ENCODE measurements at regions not wholly inside any gene's neighbourhood (a gene's known extent, or its start where the extent isn't known, plus 50 kb on each side); places are given as distances from the start of the nearest gene placed in this dataset.
"Not testable (repeated sequence)": the region's sequence is repeated elsewhere in the genome, so short reads cannot be mapped to it uniquely, and the experiment has no call there.

DNA sequence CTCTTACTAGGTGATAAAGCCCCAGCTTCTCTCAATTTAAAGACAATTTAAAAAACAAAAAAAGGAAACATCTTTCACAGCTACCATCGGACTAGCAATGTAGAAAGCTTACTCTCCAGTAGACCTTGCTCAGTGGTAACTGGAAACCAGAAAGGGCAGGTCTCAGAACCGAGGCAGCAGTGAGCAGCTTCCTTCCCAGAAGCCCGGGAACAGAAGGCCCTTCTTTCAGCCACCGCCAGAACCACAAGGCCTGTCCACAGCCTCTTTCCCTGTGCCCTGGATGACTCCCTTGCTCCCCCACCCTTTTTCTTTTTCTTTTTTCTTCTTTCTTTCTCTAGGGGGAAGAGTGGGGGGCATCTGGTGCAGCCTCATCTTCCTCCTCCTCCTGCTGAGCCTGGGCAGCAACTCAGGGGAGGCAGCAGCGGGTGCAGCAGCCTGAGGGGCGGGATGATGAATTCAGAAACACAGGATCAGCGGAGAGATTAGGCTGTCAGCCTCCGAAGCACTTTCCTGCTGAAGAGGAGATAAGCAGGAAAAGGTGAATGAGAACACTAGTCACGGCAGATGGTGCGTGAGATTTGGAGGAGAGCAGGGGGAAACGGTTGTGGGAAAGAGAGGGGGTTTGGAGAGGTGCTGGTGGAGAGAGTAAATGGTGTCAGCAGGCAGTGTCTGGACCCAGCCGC, 158.5 kb downstream of the ID4 start:
- DNase-seq (ENCODE audit: insufficient read length, low spot score) (no peak), FAIRE-seq (no peak)
- no peak for TF ChIP-seq POLR2A (IDR thresholded peaks at IDR 0.05; ENCODE audit: low read depth, low read length)

DNA sequence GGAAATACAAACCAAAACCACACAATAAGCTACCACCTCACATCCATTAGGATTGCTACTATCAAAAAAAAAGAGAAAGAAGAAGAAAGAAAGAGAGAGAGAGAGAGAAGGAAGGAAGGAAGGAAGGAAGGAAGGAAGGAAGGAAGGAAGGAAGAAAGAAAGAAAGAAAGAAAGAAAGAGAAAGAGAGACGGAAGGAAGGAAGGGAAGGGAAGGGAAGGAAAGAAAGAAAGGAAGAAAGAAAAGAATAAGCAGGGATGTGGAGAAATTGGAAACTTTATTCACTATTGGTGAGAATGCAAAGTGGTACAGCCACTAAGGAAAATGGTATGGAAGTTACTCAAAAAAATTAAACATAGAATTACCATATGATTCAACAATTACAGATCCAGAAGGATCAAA, 159.9 kb downstream of the ID4 start:
- no peak for FAIRE-seq
- TF ChIP-seq POLR2A (IDR thresholded peaks at IDR 0.05; ENCODE audit: low read depth, low read length): no peak
- no peak for DNase-seq (ENCODE audit: insufficient read length, low spot score)

DNA sequence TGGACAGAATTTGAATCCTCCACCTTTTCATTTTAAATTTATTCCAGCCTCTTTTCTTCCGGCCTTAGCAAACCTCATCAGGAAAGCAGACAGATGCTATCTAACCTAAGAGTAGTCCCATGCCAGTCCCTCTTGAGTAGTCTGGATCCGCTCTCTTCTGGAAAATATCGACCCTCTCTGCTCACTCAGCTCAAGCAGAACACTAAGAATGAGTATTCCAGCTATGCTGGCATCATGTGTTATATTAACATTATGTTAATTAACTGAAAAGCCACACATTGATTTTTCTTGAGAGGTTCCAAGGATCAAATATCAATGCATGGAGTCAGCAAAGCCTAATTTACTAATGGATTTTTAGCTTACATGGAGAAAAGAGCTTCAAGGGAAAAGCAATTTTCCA, 161.4 kb downstream of the ID4 start:
- no peak for DNase-seq (ENCODE audit: insufficient read length, low spot score)
- TF ChIP-seq POLR2A (IDR thresholded peaks at IDR 0.05; ENCODE audit: low read depth, low read length): no peak
- no peak for FAIRE-seq

DNA sequence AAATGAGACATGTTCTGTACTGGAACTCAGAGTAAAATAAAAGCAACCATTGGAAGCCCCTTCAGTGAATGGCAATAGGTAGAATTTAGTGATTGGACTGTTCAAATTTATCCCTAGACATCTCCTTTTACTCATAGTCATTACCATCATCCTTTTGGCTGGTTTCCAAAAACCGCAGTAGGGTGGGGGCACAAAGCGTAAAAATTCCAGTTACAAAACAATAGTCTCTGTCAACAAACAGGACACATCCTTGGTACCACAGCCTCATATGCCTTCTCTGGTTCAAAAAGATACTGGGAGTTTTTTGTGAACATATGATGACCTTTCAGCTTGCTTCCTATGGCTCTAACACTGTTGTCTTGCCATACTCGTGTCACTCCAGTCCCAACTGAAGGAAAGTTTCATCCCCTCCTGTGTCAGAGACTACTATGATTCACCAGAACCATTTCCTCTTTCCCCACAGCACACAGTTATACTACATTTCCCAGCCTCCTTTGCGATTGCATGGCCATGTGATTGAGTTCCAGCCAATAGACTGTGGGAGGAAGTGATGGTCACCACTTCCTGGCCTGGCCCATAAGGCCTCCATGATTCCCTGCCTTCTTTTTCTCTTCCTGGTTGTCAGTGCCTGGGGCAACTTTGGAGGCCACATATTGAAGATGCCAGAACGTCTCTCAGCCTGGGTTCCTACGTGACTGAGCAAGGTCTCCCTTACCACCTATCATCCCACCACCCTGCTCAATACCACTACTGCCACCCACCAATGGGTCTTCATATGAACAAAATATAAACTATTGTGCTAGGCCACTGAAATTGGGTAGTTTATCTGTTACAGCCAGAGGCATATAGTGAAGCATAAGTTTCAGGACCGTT, 162.4 kb downstream of the ID4 start:
- DNase-seq (ENCODE audit: insufficient read length, low spot score) (peak; percentile 31), FAIRE-seq (peak; percentile 81)
- no peak for TF ChIP-seq POLR2A (IDR thresholded peaks at IDR 0.05; ENCODE audit: low read depth, low read length)

DNA sequence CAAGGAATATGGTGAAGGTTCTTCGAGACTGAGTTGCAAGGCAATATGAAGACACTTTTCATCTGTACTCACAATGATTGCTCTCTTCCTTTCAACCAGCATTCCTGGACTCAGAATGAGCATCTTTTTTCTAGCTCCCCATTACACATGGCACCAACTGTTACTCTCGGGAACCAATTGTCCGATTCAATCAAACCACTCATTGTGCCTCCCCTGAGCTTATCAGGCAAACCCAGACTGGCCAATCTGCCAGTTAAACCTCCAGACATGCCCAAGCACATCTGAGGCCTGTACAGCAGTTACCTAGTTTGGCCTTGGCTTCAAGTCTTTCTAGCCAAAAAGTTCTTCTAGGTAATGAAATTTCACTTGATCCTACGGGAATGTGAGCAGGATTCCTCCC, 164.1 kb downstream of the ID4 start:
- DNase-seq (ENCODE audit: insufficient read length, low spot score) (no peak), FAIRE-seq (no peak)
- TF ChIP-seq POLR2A (IDR thresholded peaks at IDR 0.05; ENCODE audit: low read depth, low read length): no peak

DNA sequence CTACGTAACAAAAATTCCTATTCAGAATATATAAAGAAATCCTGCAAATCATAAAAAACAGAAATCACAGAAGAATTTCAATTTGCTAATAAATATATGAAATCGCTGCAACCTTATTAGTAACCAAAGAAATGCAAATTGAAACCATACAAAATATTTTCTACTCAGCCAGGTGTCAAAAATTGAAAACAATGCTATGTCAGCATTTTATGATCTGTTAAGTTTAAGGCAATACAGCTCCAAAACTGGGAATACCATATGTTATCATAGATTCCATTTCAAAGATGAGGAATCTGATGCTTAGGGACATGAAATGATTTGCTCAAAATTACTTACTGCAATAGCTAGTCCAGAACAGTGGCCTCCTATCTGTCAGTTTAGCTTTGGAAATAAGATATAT, 168.9 kb downstream of the ID4 start:
- no peak for FAIRE-seq
- DNase-seq (ENCODE audit: insufficient read length, low spot score): no peak
- no peak for TF ChIP-seq POLR2A (IDR thresholded peaks at IDR 0.05; ENCODE audit: low read depth, low read length)

DNA sequence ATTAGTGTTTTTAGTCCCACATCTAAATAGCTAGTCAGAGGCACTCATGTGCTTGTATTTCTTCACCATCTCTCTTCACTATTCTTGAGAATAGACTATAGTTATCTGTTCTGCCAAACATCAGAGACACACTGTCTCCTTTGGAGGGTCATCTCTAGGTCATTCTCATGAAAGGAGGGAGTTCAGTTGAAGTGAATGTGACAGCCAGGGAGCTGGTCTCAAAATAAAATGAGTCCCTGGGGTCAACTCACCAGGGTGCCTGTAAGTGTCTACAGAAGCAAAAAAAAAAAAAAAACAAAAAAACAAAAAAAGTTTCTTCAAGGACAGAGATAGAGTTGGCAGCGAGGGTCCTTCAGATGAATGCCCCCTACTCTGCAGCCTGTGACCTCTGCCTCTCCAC, 171.0 kb downstream of the ID4 start:
- FAIRE-seq (no peak), DNase-seq (ENCODE audit: insufficient read length, low spot score) (no peak)
- TF ChIP-seq POLR2A (IDR thresholded peaks at IDR 0.05; ENCODE audit: low read depth, low read length): no peak

DNA sequence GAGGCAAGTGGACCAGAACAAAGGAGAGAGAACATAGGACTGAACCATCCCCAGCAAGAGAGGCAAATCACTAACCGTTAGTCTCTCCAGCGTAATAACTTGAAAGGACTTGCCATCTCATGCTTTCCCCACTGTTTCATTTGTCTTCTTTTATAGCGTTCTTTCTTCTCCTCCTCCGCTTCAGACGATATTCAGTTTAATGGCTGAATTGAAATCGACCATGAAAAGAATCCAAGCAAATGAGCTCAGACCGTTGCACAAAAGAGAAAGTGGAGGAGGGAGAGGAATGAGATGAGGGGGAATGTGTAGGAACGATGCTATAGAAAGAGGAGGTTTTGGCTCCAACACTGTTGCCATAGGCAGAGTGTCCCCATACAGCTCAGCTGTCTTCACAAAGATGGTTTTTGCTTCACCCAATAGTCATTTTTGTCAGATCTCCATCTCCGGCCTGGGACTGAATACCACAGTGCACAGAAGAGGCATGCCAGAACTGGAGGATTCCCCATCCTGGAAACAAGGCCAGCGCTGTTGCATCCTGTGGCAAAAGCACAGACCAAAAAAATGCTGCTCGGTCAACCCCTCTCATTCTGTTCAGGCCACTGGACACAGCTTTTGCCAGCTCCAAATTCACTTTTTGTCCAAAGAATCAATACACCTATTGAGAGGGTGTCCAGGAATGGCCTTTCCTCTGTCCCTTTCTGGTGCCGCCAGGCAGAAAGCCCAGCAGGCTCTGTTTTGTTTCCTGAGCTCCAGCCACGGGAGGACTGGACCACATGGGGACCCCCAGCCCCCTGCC, 176.1 kb downstream of the ID4 start:
- TF ChIP-seq POLR2A (IDR thresholded peaks at IDR 0.05; ENCODE audit: low read depth, low read length): no peak
- FAIRE-seq (no peak), DNase-seq (ENCODE audit: insufficient read length, low spot score) (no peak)

DNA sequence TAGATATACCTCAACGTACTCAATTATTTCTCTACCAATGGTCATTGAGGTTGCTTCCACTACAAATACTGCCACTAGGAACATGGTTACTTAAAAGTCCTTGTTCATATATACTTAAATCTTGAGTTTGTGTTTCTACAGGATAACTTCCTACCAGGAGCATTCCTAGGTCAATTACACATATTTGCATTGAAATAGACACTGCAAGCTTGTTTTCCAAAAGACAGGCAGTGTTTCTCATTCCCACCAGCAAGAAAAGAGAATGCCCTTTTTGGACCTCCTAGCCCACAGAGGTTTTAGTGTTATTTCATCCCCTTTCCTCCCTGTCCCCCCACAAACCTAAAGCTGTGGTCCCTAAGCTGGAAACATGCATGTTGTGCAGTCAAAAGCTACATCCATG, 177.3 kb downstream of the ID4 start:
- TF ChIP-seq POLR2A (IDR thresholded peaks at IDR 0.05; ENCODE audit: low read depth, low read length): no peak
- FAIRE-seq (no peak), DNase-seq (ENCODE audit: insufficient read length, low spot score) (no peak)

DNA sequence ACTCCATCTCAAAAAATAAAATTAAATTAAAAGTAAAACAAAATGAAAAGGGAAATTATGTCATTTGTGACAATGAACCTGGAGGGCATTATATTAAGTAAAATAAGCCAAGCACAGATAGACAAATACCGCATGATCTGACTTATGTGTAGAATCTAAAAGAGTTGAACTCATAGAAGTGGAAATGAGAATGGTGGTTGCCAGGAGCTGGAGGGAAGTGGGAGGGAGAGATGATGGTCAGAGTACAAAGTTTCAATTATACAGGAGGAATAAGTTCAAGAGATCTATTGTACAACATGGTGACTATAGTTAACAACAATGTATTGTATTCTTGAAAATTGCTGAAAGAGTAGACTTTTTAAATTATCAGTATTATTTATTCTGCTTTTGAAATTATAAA, 183.4 kb downstream of the ID4 start:
- DNase-seq (ENCODE audit: insufficient read length, low spot score) (no peak), FAIRE-seq (no peak)
- TF ChIP-seq POLR2A (IDR thresholded peaks at IDR 0.05; ENCODE audit: low read depth, low read length): no peak

DNA sequence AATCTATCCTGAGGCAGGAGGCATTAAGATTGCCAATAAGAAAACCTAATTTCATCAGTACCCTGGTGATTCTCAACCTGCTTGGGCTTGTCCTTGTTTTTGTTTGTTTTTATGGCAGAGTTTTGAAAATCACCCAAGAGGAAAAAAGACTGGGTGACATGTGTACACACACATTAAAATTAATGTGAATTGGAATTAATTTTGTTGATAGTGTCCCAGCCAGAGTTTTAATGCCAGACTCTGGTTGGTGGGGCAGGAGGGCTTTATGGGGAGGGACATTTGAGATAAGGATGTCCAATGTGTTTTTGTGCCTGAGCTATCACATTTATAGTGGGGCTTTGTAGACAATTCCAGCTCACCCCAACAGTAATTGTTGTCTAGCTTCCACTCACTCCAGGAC, 184.6 kb downstream of the ID4 start:
- DNase-seq (ENCODE audit: insufficient read length, low spot score) (no peak), FAIRE-seq (no peak)
- TF ChIP-seq POLR2A (IDR thresholded peaks at IDR 0.05; ENCODE audit: low read depth, low read length): no peak

DNA sequence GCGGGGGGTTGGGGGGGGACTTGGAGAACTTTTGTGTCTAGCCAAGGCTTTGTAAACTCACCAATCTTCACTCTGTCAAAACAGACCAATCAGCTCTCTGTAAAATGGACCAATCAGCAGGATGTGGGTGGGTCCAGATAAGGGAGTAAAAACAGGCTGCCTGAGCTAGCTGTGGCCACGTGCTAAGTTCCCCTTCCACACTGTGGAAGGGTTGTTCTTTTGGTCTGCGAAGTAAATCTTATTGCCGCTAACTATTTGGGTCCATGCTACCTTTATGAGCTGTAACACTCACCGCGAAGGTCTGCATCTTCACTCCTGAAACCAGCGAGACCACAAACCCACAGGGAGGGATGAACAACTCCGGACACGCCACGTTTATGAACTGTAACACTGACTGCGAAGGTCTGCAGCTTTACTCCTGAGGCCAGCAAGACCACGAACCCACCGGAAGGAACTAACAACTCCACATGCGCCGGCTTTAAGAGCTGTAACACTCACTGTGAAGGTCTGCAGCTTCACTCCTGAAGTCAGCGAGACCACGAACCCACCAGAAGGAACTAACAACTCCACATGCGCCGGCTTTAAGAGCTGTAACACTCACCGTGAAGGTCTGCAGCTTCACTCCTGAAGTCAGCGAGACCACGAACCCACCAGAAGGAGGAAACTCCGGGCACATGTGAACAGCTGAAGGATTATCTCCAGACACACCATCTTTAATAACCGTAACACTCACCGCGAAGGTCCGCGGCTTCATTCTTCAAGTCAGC, 186.6 kb downstream of the ID4 start:
- not testable (repeated sequence) for DNase-seq (ENCODE audit: insufficient read length, low spot score); FAIRE-seq

DNA sequence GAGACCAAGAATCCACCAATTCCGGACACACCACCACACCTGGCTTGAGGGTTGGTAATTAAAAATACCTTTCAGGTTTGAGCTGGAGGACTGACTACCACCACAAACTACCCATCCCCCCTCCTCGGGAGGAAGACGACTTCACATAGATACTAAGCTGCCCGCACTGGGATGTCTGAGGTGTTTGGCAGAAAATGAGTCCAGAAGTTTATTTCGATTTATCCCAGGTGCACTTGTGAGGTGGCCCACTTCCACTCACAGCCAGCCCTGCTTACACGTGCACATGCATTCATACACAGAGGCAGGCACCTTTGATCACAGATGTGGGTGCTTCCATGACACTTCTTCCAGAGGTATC, 187.1 kb downstream of the ID4 start:
- FAIRE-seq (no peak), DNase-seq (ENCODE audit: insufficient read length, low spot score) (no peak)
- no peak for TF ChIP-seq POLR2A (IDR thresholded peaks at IDR 0.05; ENCODE audit: low read depth, low read length)

DNA sequence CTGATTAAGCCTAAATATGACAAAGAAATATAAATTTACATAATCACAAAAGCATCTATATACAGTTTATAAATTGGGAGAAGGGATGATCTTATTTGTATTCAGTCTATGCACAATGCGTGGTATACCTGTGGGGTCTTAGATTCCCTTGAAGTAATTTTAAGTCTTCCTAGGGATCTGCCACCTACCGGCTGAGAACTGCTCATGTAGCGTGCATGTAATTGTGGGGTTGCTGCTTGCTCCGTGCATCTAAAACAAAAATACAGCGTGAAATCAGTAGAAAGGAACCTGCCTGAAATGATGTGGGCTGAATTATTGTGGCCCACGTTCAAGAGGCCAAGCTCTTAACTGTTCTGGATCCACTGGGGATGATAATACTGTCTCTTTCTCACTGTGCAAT, 187.3 kb downstream of the MBOAT1 start:
- FAIRE-seq: no peak
- no peak for TF ChIP-seq POLR2A (IDR thresholded peaks at IDR 0.05; ENCODE audit: low read depth, low read length)
- DNase-seq (ENCODE audit: insufficient read length, low spot score): no peak

Data from H54 (cell line).